Hepatocyte (in vitro differentiated cells): ENCODE measurements at regions not wholly inside any gene's neighbourhood (a gene's known extent, or its start where the extent isn't known, plus 50 kb on each side); places are given as distances from the start of the nearest gene placed in this dataset.

Experiments
- EZH2 ChIP-seq: fragments of 200-600 bp; sonication (generic); IDR thresholded peaks from 2 replicates; pipeline ENCODE4 v1.6.1; 2016; ENCODE audit warnings: antibody characterized with exemption, mild to moderate bottlenecking, borderline replicate concordance
- EZH2phosphoT487 ChIP-seq: fragments of 200-600 bp; sonication (generic); IDR thresholded peaks from one replicate; pipeline ENCODE4 v1.6.1; 2018; ENCODE audit warnings: antibody characterized with exemption, mild to moderate bottlenecking, low read depth, moderate library complexity; ENCODE audit not compliant: unreplicated experiment, severe bottlenecking
- TF ChIP-seq, protein P1 (sequence below): fragments of 200-600 bp; sonication (generic); IDR thresholded peaks from 2 replicates; pipeline ENCODE4 v1.5.1; 2016; ENCODE audit warnings: antibody characterized with exemption, mild to moderate bottlenecking; ENCODE audit not compliant: poor library complexity

- TF ChIP-seq, protein P1, sequence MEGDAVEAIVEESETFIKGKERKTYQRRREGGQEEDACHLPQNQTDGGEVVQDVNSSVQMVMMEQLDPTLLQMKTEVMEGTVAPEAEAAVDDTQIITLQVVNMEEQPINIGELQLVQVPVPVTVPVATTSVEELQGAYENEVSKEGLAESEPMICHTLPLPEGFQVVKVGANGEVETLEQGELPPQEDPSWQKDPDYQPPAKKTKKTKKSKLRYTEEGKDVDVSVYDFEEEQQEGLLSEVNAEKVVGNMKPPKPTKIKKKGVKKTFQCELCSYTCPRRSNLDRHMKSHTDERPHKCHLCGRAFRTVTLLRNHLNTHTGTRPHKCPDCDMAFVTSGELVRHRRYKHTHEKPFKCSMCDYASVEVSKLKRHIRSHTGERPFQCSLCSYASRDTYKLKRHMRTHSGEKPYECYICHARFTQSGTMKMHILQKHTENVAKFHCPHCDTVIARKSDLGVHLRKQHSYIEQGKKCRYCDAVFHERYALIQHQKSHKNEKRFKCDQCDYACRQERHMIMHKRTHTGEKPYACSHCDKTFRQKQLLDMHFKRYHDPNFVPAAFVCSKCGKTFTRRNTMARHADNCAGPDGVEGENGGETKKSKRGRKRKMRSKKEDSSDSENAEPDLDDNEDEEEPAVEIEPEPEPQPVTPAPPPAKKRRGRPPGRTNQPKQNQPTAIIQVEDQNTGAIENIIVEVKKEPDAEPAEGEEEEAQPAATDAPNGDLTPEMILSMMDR = no peak
- TF ChIP-seq EZH2 (no peak), EZH2phosphoT487 (no peak)
Observed at GRCh38 chr5:29039994-29040393, 2001.6 kb upstream of the CDH9 start.
